Retina (tissue), 1 donor: ENCODE measurements at regions not wholly inside any gene's neighbourhood (a gene's known extent, or its start where the extent isn't known, plus 50 kb on each side); places are given as distances from the start of the nearest gene placed in this dataset.
A peak's percentile ranks its signal among the peaks of the same experiment; 100 is the strongest.
"Not testable (repeated sequence)": the region's sequence is repeated elsewhere in the genome, so short reads cannot be mapped to it uniquely, and the experiment has no call there.

Experiments
- DNase-seq: peaks from one replicate; pipeline ENCODE4 v3.0.0-alpha.2; 2016

GRCh38 chr1:195740862-195741261 is 867.4 kb downstream of the KCNT2 start:
- DNase-seq: no peak

- DNase-seq: no peak
These were observed 869.1 kb downstream of the KCNT2 start for GRCh38 chr1:195738966-195739650.

- no peak for DNase-seq
These were observed 873.1 kb downstream of the KCNT2 start for GRCh38 chr1:195735140-195735539.

GRCh38 chr1:195733826-195734225 is 874.4 kb downstream of the KCNT2 start:
- no peak for DNase-seq

GRCh38 chr1:195733408-195733807 is 874.8 kb downstream of the KCNT2 start:
- DNase-seq: no peak

GRCh38 chr1:195731385-195731784 is 876.9 kb downstream of the KCNT2 start:
- DNase-seq: no peak

- no peak for DNase-seq
These were observed 884.4 kb downstream of the KCNT2 start for GRCh38 chr1:195723796-195724194.

GRCh38 chr1:195722852-195723795 is 885.1 kb downstream of the KCNT2 start:
- not testable (repeated sequence) for DNase-seq

- DNase-seq: not testable (repeated sequence)
These were observed 886.1 kb downstream of the KCNT2 start for GRCh38 chr1:195722146-195722545.

GRCh38 chr1:195721210-195721971 is 886.8 kb downstream of the KCNT2 start:
- no peak for DNase-seq

GRCh38 chr1:195717651-195718050 is 890.6 kb downstream of the KCNT2 start:
- DNase-seq: peak; percentile 3

- DNase-seq: no peak
These were observed 892.6 kb downstream of the KCNT2 start for GRCh38 chr1:195715652-195716051.

- no peak for DNase-seq
These were observed 894.0 kb downstream of the KCNT2 start for GRCh38 chr1:195714248-195714647.

GRCh38 chr1:195709821-195710220 is 898.4 kb downstream of the KCNT2 start:
- DNase-seq: no peak

- DNase-seq: no peak
These were observed 904.2 kb downstream of the KCNT2 start for GRCh38 chr1:195704028-195704427.

- no peak for DNase-seq
These were observed 907.1 kb downstream of the KCNT2 start for GRCh38 chr1:195701149-195701548.

- no peak for DNase-seq
These were observed 911.1 kb downstream of the KCNT2 start for GRCh38 chr1:195697130-195697529.

- DNase-seq: no peak
These were observed 921.5 kb downstream of the KCNT2 start for GRCh38 chr1:195686764-195687163.

GRCh38 chr1:195664628-195665027 is 943.6 kb downstream of the KCNT2 start:
- DNase-seq: no peak

- no peak for DNase-seq
These were observed 944.5 kb downstream of the KCNT2 start for GRCh38 chr1:195663549-195664280.

- DNase-seq: no peak
These were observed 951.5 kb downstream of the KCNT2 start for GRCh38 chr1:195656780-195657179.

GRCh38 chr1:195648875-195649274 is 959.4 kb downstream of the KCNT2 start:
- not testable (repeated sequence) for DNase-seq

- DNase-seq: no peak
These were observed 970.7 kb downstream of the KCNT2 start for GRCh38 chr1:195637539-195637938.
